ENCODE measurements at regions not wholly inside any gene's neighbourhood (a gene's known extent, or its start where the extent isn't known, plus 50 kb on each side); places are given as distances from the start of the nearest gene placed in this dataset.
A peak's percentile ranks its signal among the peaks of the same experiment; 100 is the strongest.

GRCh38 chr4:119825696-119826095 is 197.1 kb upstream of the PDE5A start:
- DNase-seq (ENCODE audit: low read depth), result no peak

- peak; percentile 8 for DNase-seq (ENCODE audit: low read depth)
These were observed 195.3 kb upstream of the PDE5A start for GRCh38 chr4:119823891-119824290.

- DNase-seq (ENCODE audit: low read depth), result no peak
These were observed 194.4 kb upstream of the PDE5A start for GRCh38 chr4:119823045-119823444.

- no peak for DNase-seq (ENCODE audit: low read depth)
These were observed 187.9 kb upstream of the PDE5A start for GRCh38 chr4:119816473-119816872.

- no peak for DNase-seq (ENCODE audit: low read depth)
These were observed 181.4 kb upstream of the PDE5A start for GRCh38 chr4:119810001-119810400.

GRCh38 chr4:119804404-119804803 is 175.8 kb upstream of the PDE5A start:
- DNase-seq (ENCODE audit: low read depth), result no peak

- DNase-seq (ENCODE audit: low read depth), result peak; percentile 9
These were observed 168.8 kb upstream of the PDE5A start for GRCh38 chr4:119797238-119797894.

- no peak for DNase-seq (ENCODE audit: low read depth)
These were observed 167.5 kb upstream of the PDE5A start for GRCh38 chr4:119795986-119796578.

GRCh38 chr4:119794681-119795080 is 166.1 kb upstream of the PDE5A start:
- DNase-seq (ENCODE audit: low read depth), result peak; percentile 51

GRCh38 chr4:119794113-119794512 is 165.5 kb upstream of the PDE5A start:
- DNase-seq (ENCODE audit: low read depth), result no peak

GRCh38 chr4:119788349-119789266 is 160.0 kb upstream of the PDE5A start:
- no peak for DNase-seq (ENCODE audit: low read depth)

GRCh38 chr4:119785963-119786362 is 157.4 kb upstream of the PDE5A start:
- DNase-seq (ENCODE audit: low read depth), result peak; percentile 8

- DNase-seq (ENCODE audit: low read depth), result no peak
These were observed 154.8 kb upstream of the PDE5A start for GRCh38 chr4:119783189-119783983.

- DNase-seq (ENCODE audit: low read depth), result no peak
These were observed 152.4 kb upstream of the PDE5A start for GRCh38 chr4:119781044-119781443.

- DNase-seq (ENCODE audit: low read depth), result no peak
These were observed 146.2 kb upstream of the PDE5A start for GRCh38 chr4:119774840-119775239.

GRCh38 chr4:119765951-119766350 is 137.3 kb upstream of the PDE5A start:
- no peak for DNase-seq (ENCODE audit: low read depth)

GRCh38 chr4:119765469-119765868 is 136.9 kb upstream of the PDE5A start:
- no peak for DNase-seq (ENCODE audit: low read depth)

GRCh38 chr4:119763386-119763785 is 134.8 kb upstream of the PDE5A start:
- no peak for DNase-seq (ENCODE audit: low read depth)

- DNase-seq (ENCODE audit: low read depth), result no peak
These were observed 127.0 kb upstream of the PDE5A start for GRCh38 chr4:119755599-119755998.

GRCh38 chr4:119752936-119753335 is 124.3 kb upstream of the PDE5A start:
- DNase-seq (ENCODE audit: low read depth), result no peak

GRCh38 chr4:119750771-119751170 is 122.2 kb upstream of the PDE5A start:
- DNase-seq (ENCODE audit: low read depth), result no peak

GRCh38 chr4:119750048-119750447 is 121.4 kb upstream of the PDE5A start:
- DNase-seq (ENCODE audit: low read depth), result no peak

Data from renal cortical epithelial cell (primary cell).